ENCODE measurements at regions not wholly inside any gene's neighbourhood (a gene's known extent, or its start where the extent isn't known, plus 50 kb on each side); places are given as distances from the start of the nearest gene placed in this dataset.
"Not testable (repeated sequence)": the region's sequence is repeated elsewhere in the genome, so short reads cannot be mapped to it uniquely, and the experiment has no call there.

GRCh38 chr5:56732121-56732520, 83.2 kb upstream of the MAP3K1 start:
- no peak overlapping the region for H3K4me3 ChIP-seq (ENCODE audit: control insufficient read depth in 1 of 7, extremely low read depth in 1 of 7, insufficient read depth in 4 of 7, low read depth in 2 of 7, low read length in 6 of 7)
- WGBS (ENCODE audit: insufficient coverage), result 100% methylated on average over 2 of the region's 6 CpGs
- H3K9me3 ChIP-seq (ENCODE audit: control extremely low read depth in 1 of 5, control insufficient read depth in 4 of 5, insufficient read depth in 2 of 5, low read depth in 1 of 5, low read length in 4 of 5), result no peaks in the 10 kb centered on the region
- peaks cover 21 to 33% (median 24%) of the 10 kb centered on the region in 4 experiments for H3K4me1 ChIP-seq (ENCODE audit: control extremely low read depth in 1 of 4, control insufficient read depth in 4 of 4, insufficient read depth in 4 of 4, low read length in 3 of 4)
- no peaks in the 10 kb centered on the region for H3K27me3 ChIP-seq (replicated peaks in 2 of 5; ENCODE audit: control insufficient read depth in 4 of 5, insufficient read depth in 5 of 5, low read length in 4 of 5)
- ChIA-PET CTCF (no interaction called here), POLR2A (no interaction called here)
- no peak for DNase-seq
- no peaks in the 10 kb centered on the region for H3K36me3 ChIP-seq (ENCODE audit: control insufficient read depth in 4 of 4, insufficient read depth in 4 of 4, low read length in 3 of 4)
- H3K27ac ChIP-seq (ENCODE audit: insufficient read depth in 1 of 2, low read depth in 1 of 2, low read length in 2 of 2, poor library complexity in 1 of 2, severe bottlenecking in 2 of 2), result no peak overlapping the region

- CTCF ChIA-PET; H3K9me3 ChIP-seq (ENCODE audit: control extremely low read depth in 1 of 5, control insufficient read depth in 4 of 5, insufficient read depth in 2 of 5, low read depth in 1 of 5, low read length in 4 of 5); H3K4me3 ChIP-seq (ENCODE audit: control insufficient read depth in 1 of 7, extremely low read depth in 1 of 7, insufficient read depth in 4 of 7, low read depth in 2 of 7, low read length in 6 of 7); H3K27me3 ChIP-seq (replicated peaks in 2 of 5; ENCODE audit: control insufficient read depth in 4 of 5, insufficient read depth in 5 of 5, low read length in 4 of 5); H3K27ac ChIP-seq (ENCODE audit: insufficient read depth in 1 of 2, low read depth in 1 of 2, low read length in 2 of 2, poor library complexity in 1 of 2, severe bottlenecking in 2 of 2); H3K36me3 ChIP-seq (ENCODE audit: control insufficient read depth in 4 of 4, insufficient read depth in 4 of 4, low read length in 3 of 4); POLR2A ChIA-PET; DNase-seq: not testable (repeated sequence)
- peaks cover 15 to 27% (median 19%) of the 10 kb centered on the region in 4 experiments for H3K4me1 ChIP-seq (ENCODE audit: control extremely low read depth in 1 of 4, control insufficient read depth in 4 of 4, insufficient read depth in 4 of 4, low read length in 3 of 4)
- WGBS (ENCODE audit: insufficient coverage), result no CpG with 5 or more reads among the region's 2 CpGs
Measured at GRCh38 chr5:56731473-56731872, 83.9 kb upstream of the MAP3K1 start.

DNA sequence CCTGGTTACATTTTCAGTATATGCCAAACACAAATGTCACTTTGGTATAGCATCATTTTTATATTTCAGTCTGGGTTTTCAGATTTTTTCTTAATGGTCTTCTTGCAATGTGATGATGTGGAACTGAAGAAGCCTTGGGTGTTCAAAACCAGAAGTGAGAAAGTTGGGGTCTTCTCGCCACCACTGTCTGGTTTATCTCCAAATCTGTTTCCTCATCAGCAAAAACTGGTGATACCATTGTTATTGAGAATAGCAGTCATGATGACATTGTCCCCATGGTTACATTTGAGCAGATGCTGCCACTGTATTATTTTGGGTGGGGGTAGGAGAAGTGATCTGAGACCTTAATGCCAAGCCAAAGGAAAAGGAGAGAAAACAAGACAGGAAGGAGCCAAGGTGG, 85.9 kb upstream of the MAP3K1 start:
- Histone ChIP-seq H3K9me3 (ENCODE audit: control extremely low read depth in 1 of 5, control insufficient read depth in 4 of 5, insufficient read depth in 2 of 5, low read depth in 1 of 5, low read length in 4 of 5) (no peaks in the 10 kb centered on the region), H3K27ac (ENCODE audit: insufficient read depth in 1 of 2, low read depth in 1 of 2, low read length in 2 of 2, poor library complexity in 1 of 2, severe bottlenecking in 2 of 2) (no peak overlapping the region), H3K4me1 (ENCODE audit: control extremely low read depth in 1 of 4, control insufficient read depth in 4 of 4, insufficient read depth in 4 of 4, low read length in 3 of 4) (peaks cover 0 to 8% (median 1%) of the 10 kb centered on the region in 4 experiments), H3K27me3 (replicated peaks in 2 of 5; ENCODE audit: control insufficient read depth in 4 of 5, insufficient read depth in 5 of 5, low read length in 4 of 5) (no peaks in the 10 kb centered on the region), H3K4me3 (ENCODE audit: control insufficient read depth in 1 of 7, extremely low read depth in 1 of 7, insufficient read depth in 4 of 7, low read depth in 2 of 7, low read length in 6 of 7) (no peak overlapping the region), H3K36me3 (ENCODE audit: control insufficient read depth in 4 of 4, insufficient read depth in 4 of 4, low read length in 3 of 4) (no peaks in the 10 kb centered on the region)
- 83% methylated on average over 1 of the region's 1 CpG for WGBS (ENCODE audit: insufficient coverage)
- peak in 2 of 3 donors; percentile 50 to 60 for DNase-seq
- POLR2A ChIA-PET, result no interaction called here
- CTCF ChIA-PET, result no interaction called here

DNA sequence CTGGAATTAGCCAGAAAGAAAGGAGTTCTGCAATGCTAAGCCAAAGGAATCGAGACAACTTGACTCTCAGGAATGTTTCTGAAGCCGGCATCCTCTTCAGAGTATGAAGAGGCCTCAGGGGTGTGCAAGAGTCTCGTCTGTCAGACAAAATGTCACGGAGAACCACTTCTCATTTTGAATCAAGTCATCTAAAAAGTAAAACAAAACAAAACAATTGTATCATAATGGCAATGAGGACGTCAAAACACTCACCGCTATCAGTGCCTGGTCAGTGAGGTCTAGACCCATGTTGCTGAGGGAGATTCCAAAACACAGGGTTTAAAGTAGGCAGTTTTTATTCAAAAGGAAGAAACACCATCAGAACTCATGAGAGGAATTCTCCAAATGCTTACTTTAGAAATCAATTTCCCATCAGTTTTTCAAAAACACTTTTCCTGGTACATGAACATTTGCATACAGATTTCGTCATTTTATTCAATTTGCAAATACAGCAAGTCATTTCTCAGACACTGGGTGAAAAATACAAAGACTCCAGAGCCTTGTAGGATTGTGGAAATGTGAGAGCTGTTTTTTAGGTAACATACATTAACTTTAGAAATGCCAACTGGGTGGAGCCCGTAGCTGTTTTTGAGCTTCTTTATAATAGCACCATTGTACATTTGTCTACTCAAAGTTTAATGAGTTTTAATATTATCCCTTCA, 89.5 kb upstream of the MAP3K1 start:
- H3K4me1 ChIP-seq (ENCODE audit: control extremely low read depth in 1 of 4, control insufficient read depth in 4 of 4, insufficient read depth in 4 of 4, low read length in 3 of 4), result no peaks in the 10 kb centered on the region
- POLR2A ChIA-PET, result no interaction called here
- no peak for DNase-seq
- no peak overlapping the region for H3K4me3 ChIP-seq (ENCODE audit: control insufficient read depth in 1 of 7, extremely low read depth in 1 of 7, insufficient read depth in 4 of 7, low read depth in 2 of 7, low read length in 6 of 7)
- CTCF ChIA-PET, result no interaction called here
- H3K27ac ChIP-seq (ENCODE audit: insufficient read depth in 1 of 2, low read depth in 1 of 2, low read length in 2 of 2, poor library complexity in 1 of 2, severe bottlenecking in 2 of 2), result no peak overlapping the region
- no peaks in the 10 kb centered on the region for H3K9me3 ChIP-seq (ENCODE audit: control extremely low read depth in 1 of 5, control insufficient read depth in 4 of 5, insufficient read depth in 2 of 5, low read depth in 1 of 5, low read length in 4 of 5)
- no peaks in the 10 kb centered on the region for H3K27me3 ChIP-seq (replicated peaks in 2 of 5; ENCODE audit: control insufficient read depth in 4 of 5, insufficient read depth in 5 of 5, low read length in 4 of 5)
- WGBS (ENCODE audit: insufficient coverage), result 92% methylated on average over 4 of the region's 8 CpGs
- H3K36me3 ChIP-seq (ENCODE audit: control insufficient read depth in 4 of 4, insufficient read depth in 4 of 4, low read length in 3 of 4), result no peaks in the 10 kb centered on the region

DNA sequence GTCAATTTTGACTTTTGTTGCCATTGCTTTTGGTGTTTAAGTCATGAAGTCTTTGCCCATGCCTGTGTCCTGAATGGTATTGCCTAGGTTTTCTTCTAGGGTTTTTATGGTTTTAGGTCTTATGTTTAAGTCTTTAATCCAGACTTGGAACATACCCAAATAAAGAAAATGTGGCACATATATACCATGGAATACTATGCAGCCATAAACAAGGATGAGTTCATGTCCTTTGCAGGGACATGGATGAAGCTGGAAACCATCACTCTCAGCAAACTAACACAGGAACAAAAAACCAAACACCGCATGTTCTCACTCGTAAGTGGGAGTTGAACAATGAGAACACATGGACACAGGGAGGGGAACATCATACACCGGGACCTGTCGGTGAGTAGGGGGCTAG, 90.5 kb upstream of the MAP3K1 start:
- WGBS (ENCODE audit: insufficient coverage), result 100% methylated on average over 3 of the region's 4 CpGs
- DNase-seq; H3K27me3 ChIP-seq (replicated peaks in 2 of 5; ENCODE audit: control insufficient read depth in 4 of 5, insufficient read depth in 5 of 5, low read length in 4 of 5); POLR2A ChIA-PET; H3K4me3 ChIP-seq (ENCODE audit: control insufficient read depth in 1 of 7, extremely low read depth in 1 of 7, insufficient read depth in 4 of 7, low read depth in 2 of 7, low read length in 6 of 7); CTCF ChIA-PET; H3K9me3 ChIP-seq (ENCODE audit: control extremely low read depth in 1 of 5, control insufficient read depth in 4 of 5, insufficient read depth in 2 of 5, low read depth in 1 of 5, low read length in 4 of 5); H3K4me1 ChIP-seq (ENCODE audit: control extremely low read depth in 1 of 4, control insufficient read depth in 4 of 4, insufficient read depth in 4 of 4, low read length in 3 of 4); H3K27ac ChIP-seq (ENCODE audit: insufficient read depth in 1 of 2, low read depth in 1 of 2, low read length in 2 of 2, poor library complexity in 1 of 2, severe bottlenecking in 2 of 2); H3K36me3 ChIP-seq (ENCODE audit: control insufficient read depth in 4 of 4, insufficient read depth in 4 of 4, low read length in 3 of 4): not testable (repeated sequence)

- ChIA-PET CTCF (no interaction called here), POLR2A (no interaction called here)
- H3K27ac ChIP-seq (ENCODE audit: insufficient read depth in 1 of 2, low read depth in 1 of 2, low read length in 2 of 2, poor library complexity in 1 of 2, severe bottlenecking in 2 of 2), result no peak overlapping the region
- H3K9me3 ChIP-seq (ENCODE audit: control extremely low read depth in 1 of 5, control insufficient read depth in 4 of 5, insufficient read depth in 2 of 5, low read depth in 1 of 5, low read length in 4 of 5), result no peaks in the 10 kb centered on the region
- no peaks in the 10 kb centered on the region for H3K36me3 ChIP-seq (ENCODE audit: control insufficient read depth in 4 of 4, insufficient read depth in 4 of 4, low read length in 3 of 4)
- H3K4me3 ChIP-seq (ENCODE audit: control insufficient read depth in 1 of 7, extremely low read depth in 1 of 7, insufficient read depth in 4 of 7, low read depth in 2 of 7, low read length in 6 of 7), result no peak overlapping the region
- DNase-seq, result no peak
- no peaks in the 10 kb centered on the region for H3K4me1 ChIP-seq (ENCODE audit: control extremely low read depth in 1 of 4, control insufficient read depth in 4 of 4, insufficient read depth in 4 of 4, low read length in 3 of 4)
- 100% methylated on average over 1 of the region's 3 CpGs for WGBS (ENCODE audit: insufficient coverage)
- H3K27me3 ChIP-seq (replicated peaks in 2 of 5; ENCODE audit: control insufficient read depth in 4 of 5, insufficient read depth in 5 of 5, low read length in 4 of 5), result no peaks in the 10 kb centered on the region
Measured at GRCh38 chr5:56722317-56722716, 93.0 kb upstream of the MAP3K1 start.

DNA sequence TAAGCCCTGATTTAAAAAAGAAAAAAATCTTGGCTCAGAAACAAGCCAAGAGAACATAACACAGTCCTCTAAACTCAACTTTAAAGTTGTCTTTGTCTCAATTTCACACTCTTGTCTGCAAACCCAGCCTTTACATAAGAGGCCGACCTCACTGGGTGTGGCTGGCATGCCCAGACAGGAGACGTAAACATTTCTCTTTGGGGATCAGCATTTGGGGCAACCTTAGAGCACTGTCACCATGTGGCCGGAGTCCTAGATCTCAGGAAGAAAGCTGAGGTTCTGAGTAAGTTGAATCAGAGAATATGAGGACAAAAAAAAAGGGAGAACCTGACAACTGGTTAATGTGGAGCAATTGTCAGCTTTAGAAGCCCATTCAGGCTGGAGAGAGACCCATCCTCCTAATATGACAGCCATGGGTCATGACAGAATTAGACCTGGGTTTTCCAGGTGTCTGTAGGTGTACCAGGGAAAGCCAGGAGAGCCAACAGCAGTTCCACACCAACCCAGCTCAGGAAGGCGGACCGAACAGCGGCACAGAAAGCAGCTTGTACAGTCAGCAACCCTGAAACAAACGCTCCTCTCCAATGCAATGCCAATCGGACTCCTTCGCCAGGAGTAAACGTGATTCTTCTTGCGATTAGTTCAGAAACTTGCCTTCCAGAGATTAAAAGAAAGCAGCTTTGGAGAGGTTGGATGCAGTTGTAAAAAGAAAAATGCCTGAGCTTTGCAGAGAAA, 97.9 kb upstream of the MAP3K1 start:
- Histone ChIP-seq H3K27me3 (replicated peaks in 2 of 5; ENCODE audit: control insufficient read depth in 4 of 5, insufficient read depth in 5 of 5, low read length in 4 of 5) (no peaks in the 10 kb centered on the region), H3K36me3 (ENCODE audit: control insufficient read depth in 4 of 4, insufficient read depth in 4 of 4, low read length in 3 of 4) (no peaks in the 10 kb centered on the region), H3K27ac (ENCODE audit: insufficient read depth in 1 of 2, low read depth in 1 of 2, low read length in 2 of 2, poor library complexity in 1 of 2, severe bottlenecking in 2 of 2) (no peak overlapping the region), H3K4me1 (ENCODE audit: control extremely low read depth in 1 of 4, control insufficient read depth in 4 of 4, insufficient read depth in 4 of 4, low read length in 3 of 4) (no peaks in the 10 kb centered on the region), H3K4me3 (ENCODE audit: control insufficient read depth in 1 of 7, extremely low read depth in 1 of 7, insufficient read depth in 4 of 7, low read depth in 2 of 7, low read length in 6 of 7) (no peak overlapping the region), H3K9me3 (ENCODE audit: control extremely low read depth in 1 of 5, control insufficient read depth in 4 of 5, insufficient read depth in 2 of 5, low read depth in 1 of 5, low read length in 4 of 5) (no peaks in the 10 kb centered on the region)
- CTCF ChIA-PET, result interaction anchor here (0.7 to 1.2 kb wide), 2 partner anchors 13 to 42 kb away, joined by 3 to 8 read pairs; no protein-coding TSS in a partner anchor
- no peak for DNase-seq
- POLR2A ChIA-PET, result no interaction called here
- 93% methylated on average over 11 of the region's 11 CpGs for WGBS (ENCODE audit: insufficient coverage)
